OCI-LY1 (cell line): ENCODE measurements at regions not wholly inside any gene's neighbourhood (a gene's known extent, or its start where the extent isn't known, plus 50 kb on each side); places are given as distances from the start of the nearest gene placed in this dataset.

Experiments
- CTCF ChIP-seq: fragments of 200-600 bp; sonication (generic), shearing (Covaris generic); IDR thresholded peaks from 2 replicates; pipeline ENCODE4 v1.5.1; 2017; ENCODE audit warnings: mild to moderate bottlenecking, antibody characterized with exemption, low read length, moderate library complexity, mixed read lengths
- EZH2 ChIP-seq: fragments of 200-600 bp; sonication (generic), shearing (Covaris generic); IDR thresholded peaks from 2 replicates; pipeline ENCODE4 v1.8.0; 2017; ENCODE audit warnings: borderline replicate concordance, mixed run types, mild to moderate bottlenecking, antibody characterized with exemption, low read length, moderate library complexity, mixed read lengths

GRCh38 chr22:34010259-34010658, 90.0 kb upstream of the LARGE1 start:
- TF ChIP-seq EZH2, result no peak
- TF ChIP-seq CTCF, result no peak
